ENCODE measurements at regions not wholly inside any gene's neighbourhood (a gene's known extent, or its start where the extent isn't known, plus 50 kb on each side); places are given as distances from the start of the nearest gene placed in this dataset.

DNA sequence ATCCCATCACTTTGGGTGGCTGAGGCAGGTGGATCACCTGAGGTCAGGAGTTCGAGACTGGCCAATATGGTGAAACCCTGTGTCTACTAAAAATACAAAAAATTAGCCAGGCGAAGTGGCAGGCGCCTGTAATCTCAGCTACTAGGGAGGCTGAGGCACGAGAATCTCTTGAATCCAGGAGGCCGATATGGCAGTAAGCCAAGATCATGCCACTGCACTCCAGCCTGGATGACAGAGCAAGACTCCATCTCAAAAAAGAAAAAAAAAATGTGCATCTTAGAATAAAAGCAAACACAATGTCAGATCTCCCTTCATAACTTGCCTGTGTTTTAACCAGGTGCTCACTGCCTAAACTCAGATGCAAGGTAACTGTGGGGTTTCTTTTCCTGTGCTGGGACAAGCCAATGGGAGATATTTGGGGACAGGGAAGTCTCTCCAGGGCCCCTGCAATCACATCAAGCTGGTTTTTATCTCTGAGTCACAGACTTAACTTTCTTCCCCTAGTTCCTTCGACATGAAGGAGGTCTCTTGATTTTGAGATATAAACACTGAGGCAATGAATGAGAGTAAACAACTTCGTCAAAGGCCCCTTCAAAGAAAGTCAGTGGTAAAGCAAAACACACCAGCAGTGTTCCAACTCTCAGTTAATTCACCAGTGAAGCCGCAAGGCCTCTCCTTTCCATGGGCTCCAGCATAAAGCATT lies 99.1 kb downstream of the SNX18 start:
- TF ChIP-seq, protein P1, sequence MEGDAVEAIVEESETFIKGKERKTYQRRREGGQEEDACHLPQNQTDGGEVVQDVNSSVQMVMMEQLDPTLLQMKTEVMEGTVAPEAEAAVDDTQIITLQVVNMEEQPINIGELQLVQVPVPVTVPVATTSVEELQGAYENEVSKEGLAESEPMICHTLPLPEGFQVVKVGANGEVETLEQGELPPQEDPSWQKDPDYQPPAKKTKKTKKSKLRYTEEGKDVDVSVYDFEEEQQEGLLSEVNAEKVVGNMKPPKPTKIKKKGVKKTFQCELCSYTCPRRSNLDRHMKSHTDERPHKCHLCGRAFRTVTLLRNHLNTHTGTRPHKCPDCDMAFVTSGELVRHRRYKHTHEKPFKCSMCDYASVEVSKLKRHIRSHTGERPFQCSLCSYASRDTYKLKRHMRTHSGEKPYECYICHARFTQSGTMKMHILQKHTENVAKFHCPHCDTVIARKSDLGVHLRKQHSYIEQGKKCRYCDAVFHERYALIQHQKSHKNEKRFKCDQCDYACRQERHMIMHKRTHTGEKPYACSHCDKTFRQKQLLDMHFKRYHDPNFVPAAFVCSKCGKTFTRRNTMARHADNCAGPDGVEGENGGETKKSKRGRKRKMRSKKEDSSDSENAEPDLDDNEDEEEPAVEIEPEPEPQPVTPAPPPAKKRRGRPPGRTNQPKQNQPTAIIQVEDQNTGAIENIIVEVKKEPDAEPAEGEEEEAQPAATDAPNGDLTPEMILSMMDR (IDR thresholded peaks at IDR 0.05): no peak
- TF ChIP-seq POLR2A (IDR thresholded peaks at IDR 0.05) (no peak), POLR2AphosphoS5 (IDR thresholded peaks at IDR 0.05) (no peak), EP300 (IDR thresholded peaks at IDR 0.05) (no peak)
